Stimulated activated memory B cell treated with anti-CD40 and anti-IgM and Interleukin-4, amounts not matched to agents 10 μg/mL and 1 μg/mL and 100 μg/mL, for 72 hours (primary cell): ENCODE measurements at regions not wholly inside any gene's neighbourhood (a gene's known extent, or its start where the extent isn't known, plus 50 kb on each side); places are given as distances from the start of the nearest gene placed in this dataset.

Experiments
- ATAC-seq: fragments of 150-1000 bp; cut with Tn5 transposase; 2 replicates; pipeline ENCODE4 v1.10.0; 2021
- H3K27ac Mint-ChIP-seq: one replicate; pipeline ENCODE4 v1.8.0; 2022; ENCODE audit warnings: mild to moderate bottlenecking, mixed read lengths
- H3K27me3 Mint-ChIP-seq: one replicate; pipeline ENCODE4 v1.8.0; 2022; ENCODE audit warnings: mixed read lengths
- H3K36me3 Mint-ChIP-seq: one replicate; pipeline ENCODE4 v1.8.0; 2022; ENCODE audit warnings: mixed read lengths
- H3K4me1 Mint-ChIP-seq: one replicate; pipeline ENCODE4 v1.8.0; 2022; ENCODE audit warnings: mixed read lengths
- H3K4me3 Mint-ChIP-seq: one replicate; pipeline ENCODE4 v1.8.0; 2022; ENCODE audit warnings: mild to moderate bottlenecking, moderate library complexity, mixed read lengths
- H3K9me3 Mint-ChIP-seq: one replicate; pipeline ENCODE4 v1.8.0; 2022; ENCODE audit warnings: mixed read lengths

GRCh38 chr13:74768521-74769085, 634.4 kb upstream of the KLF12 start:
- H3K4me3 Mint-ChIP-seq: no peak overlapping the region
- H3K36me3 Mint-ChIP-seq: no peaks in the 10 kb centered on the region
- no peaks in the 10 kb centered on the region for H3K27me3 Mint-ChIP-seq
- H3K27ac Mint-ChIP-seq: no peak overlapping the region
- no peaks in the 10 kb centered on the region for H3K9me3 Mint-ChIP-seq
- no peak for ATAC-seq
- H3K4me1 Mint-ChIP-seq: no peaks in the 10 kb centered on the region

- Mint-ChIP-seq H3K4me1 (no peaks in the 10 kb centered on the region), H3K9me3 (no peaks in the 10 kb centered on the region), H3K36me3 (no peaks in the 10 kb centered on the region), H3K27me3 (no peaks in the 10 kb centered on the region), H3K27ac (no peak overlapping the region), H3K4me3 (no peak overlapping the region)
- no peak for ATAC-seq
Observed at GRCh38 chr13:74767050-74767449, 632.8 kb upstream of the KLF12 start.

GRCh38 chr13:74765955-74766354, 631.8 kb upstream of the KLF12 start:
- no peak for ATAC-seq
- Mint-ChIP-seq H3K36me3 (no peaks in the 10 kb centered on the region), H3K27me3 (no peaks in the 10 kb centered on the region), H3K4me1 (no peaks in the 10 kb centered on the region), H3K4me3 (no peak overlapping the region), H3K27ac (no peak overlapping the region), H3K9me3 (no peaks in the 10 kb centered on the region)

GRCh38 chr13:74761801-74762757, 627.9 kb upstream of the KLF12 start:
- no peak for ATAC-seq
- Mint-ChIP-seq H3K4me1 (no peaks in the 10 kb centered on the region), H3K9me3 (no peaks in the 10 kb centered on the region), H3K27me3 (no peaks in the 10 kb centered on the region), H3K27ac (no peak overlapping the region), H3K36me3 (no peaks in the 10 kb centered on the region), H3K4me3 (no peak overlapping the region)

GRCh38 chr13:74758188-74758587, 624.0 kb upstream of the KLF12 start:
- Mint-ChIP-seq H3K36me3 (no peaks in the 10 kb centered on the region), H3K4me3 (no peak overlapping the region), H3K27ac (no peak overlapping the region), H3K27me3 (no peaks in the 10 kb centered on the region), H3K9me3 (no peaks in the 10 kb centered on the region), H3K4me1 (no peaks in the 10 kb centered on the region)
- peak; percentile 9 for ATAC-seq

GRCh38 chr13:74755065-74755464, 620.9 kb upstream of the KLF12 start:
- no peaks in the 10 kb centered on the region for H3K27me3 Mint-ChIP-seq
- no peaks in the 10 kb centered on the region for H3K9me3 Mint-ChIP-seq
- H3K4me3 Mint-ChIP-seq: no peak overlapping the region
- H3K36me3 Mint-ChIP-seq: no peaks in the 10 kb centered on the region
- H3K4me1 Mint-ChIP-seq: no peaks in the 10 kb centered on the region
- H3K27ac Mint-ChIP-seq: no peak overlapping the region
- ATAC-seq: no peak

GRCh38 chr13:74751739-74752138, 617.5 kb upstream of the KLF12 start:
- Mint-ChIP-seq H3K36me3 (no peaks in the 10 kb centered on the region), H3K4me3 (no peak overlapping the region), H3K27me3 (no peaks in the 10 kb centered on the region), H3K4me1 (no peaks in the 10 kb centered on the region), H3K9me3 (no peaks in the 10 kb centered on the region), H3K27ac (no peak overlapping the region)
- ATAC-seq: no peak

- no peaks in the 10 kb centered on the region for H3K4me1 Mint-ChIP-seq
- no peak overlapping the region for H3K27ac Mint-ChIP-seq
- no peaks in the 10 kb centered on the region for H3K27me3 Mint-ChIP-seq
- no peaks in the 10 kb centered on the region for H3K36me3 Mint-ChIP-seq
- ATAC-seq: no peak
- H3K4me3 Mint-ChIP-seq: no peak overlapping the region
- H3K9me3 Mint-ChIP-seq: no peaks in the 10 kb centered on the region
Observed at GRCh38 chr13:74747186-74747955, 613.2 kb upstream of the KLF12 start.

- ATAC-seq: no peak
- H3K4me3 Mint-ChIP-seq: no peak overlapping the region
- H3K36me3 Mint-ChIP-seq: no peaks in the 10 kb centered on the region
- H3K27me3 Mint-ChIP-seq: no peaks in the 10 kb centered on the region
- H3K9me3 Mint-ChIP-seq: no peaks in the 10 kb centered on the region
- H3K27ac Mint-ChIP-seq: no peak overlapping the region
- no peaks in the 10 kb centered on the region for H3K4me1 Mint-ChIP-seq
Observed at GRCh38 chr13:74743992-74744391, 609.8 kb upstream of the KLF12 start.

GRCh38 chr13:74741732-74742131, 607.5 kb upstream of the KLF12 start:
- Mint-ChIP-seq H3K27ac (no peak overlapping the region), H3K9me3 (no peaks in the 10 kb centered on the region), H3K4me3 (no peak overlapping the region), H3K36me3 (no peaks in the 10 kb centered on the region), H3K4me1 (no peaks in the 10 kb centered on the region), H3K27me3 (no peaks in the 10 kb centered on the region)
- no peak for ATAC-seq

- H3K36me3 Mint-ChIP-seq: no peaks in the 10 kb centered on the region
Observed at GRCh38 chr13:74732736-74733385, 598.7 kb upstream of the KLF12 start.

GRCh38 chr13:74731731-74732130, 597.5 kb upstream of the KLF12 start:
- H3K27ac Mint-ChIP-seq: no peak overlapping the region
- H3K36me3 Mint-ChIP-seq: no peaks in the 10 kb centered on the region
- no peak overlapping the region for H3K4me3 Mint-ChIP-seq
- H3K9me3 Mint-ChIP-seq: no peaks in the 10 kb centered on the region
- H3K27me3 Mint-ChIP-seq: peaks cover 29% of the 10 kb centered on the region
- H3K4me1 Mint-ChIP-seq: no peaks in the 10 kb centered on the region
- no peak for ATAC-seq

More at GRCh38 chr13:74732736-74733385, 598.7 kb upstream of the KLF12 start:
- ATAC-seq: no peak
- no peaks in the 10 kb centered on the region for H3K4me1 Mint-ChIP-seq
- peaks cover 21% of the 10 kb centered on the region for H3K27me3 Mint-ChIP-seq
- H3K4me3 Mint-ChIP-seq: no peak overlapping the region
- no peaks in the 10 kb centered on the region for H3K9me3 Mint-ChIP-seq
- H3K27ac Mint-ChIP-seq: no peak overlapping the region

GRCh38 chr13:74730556-74731331, 596.5 kb upstream of the KLF12 start:
- Mint-ChIP-seq H3K4me3 (no peak overlapping the region), H3K4me1 (no peaks in the 10 kb centered on the region), H3K36me3 (no peaks in the 10 kb centered on the region), H3K9me3 (no peaks in the 10 kb centered on the region), H3K27ac (no peak overlapping the region), H3K27me3 (peaks cover 30% of the 10 kb centered on the region)
- ATAC-seq: no peak

GRCh38 chr13:74726206-74726605, 592.0 kb upstream of the KLF12 start:
- Mint-ChIP-seq H3K4me3 (no peak overlapping the region), H3K27ac (no peak overlapping the region), H3K4me1 (no peaks in the 10 kb centered on the region), H3K36me3 (no peaks in the 10 kb centered on the region), H3K27me3 (peaks cover 18% of the 10 kb centered on the region), H3K9me3 (no peaks in the 10 kb centered on the region)
- ATAC-seq: no peak
